Activated CD8-positive, alpha-beta memory T cell treated with anti-CD3 and anti-CD28 coated beads for 24 hours (primary cell): ENCODE measurements at regions not wholly inside any gene's neighbourhood (a gene's known extent, or its start where the extent isn't known, plus 50 kb on each side); places are given as distances from the start of the nearest gene placed in this dataset.
A peak's percentile ranks its signal among the peaks of the same experiment; 100 is the strongest.

Experiments used
- DNase-seq: peaks from one replicate; pipeline ENCODE4 v3.0.0-alpha.2; 2020

DNA sequence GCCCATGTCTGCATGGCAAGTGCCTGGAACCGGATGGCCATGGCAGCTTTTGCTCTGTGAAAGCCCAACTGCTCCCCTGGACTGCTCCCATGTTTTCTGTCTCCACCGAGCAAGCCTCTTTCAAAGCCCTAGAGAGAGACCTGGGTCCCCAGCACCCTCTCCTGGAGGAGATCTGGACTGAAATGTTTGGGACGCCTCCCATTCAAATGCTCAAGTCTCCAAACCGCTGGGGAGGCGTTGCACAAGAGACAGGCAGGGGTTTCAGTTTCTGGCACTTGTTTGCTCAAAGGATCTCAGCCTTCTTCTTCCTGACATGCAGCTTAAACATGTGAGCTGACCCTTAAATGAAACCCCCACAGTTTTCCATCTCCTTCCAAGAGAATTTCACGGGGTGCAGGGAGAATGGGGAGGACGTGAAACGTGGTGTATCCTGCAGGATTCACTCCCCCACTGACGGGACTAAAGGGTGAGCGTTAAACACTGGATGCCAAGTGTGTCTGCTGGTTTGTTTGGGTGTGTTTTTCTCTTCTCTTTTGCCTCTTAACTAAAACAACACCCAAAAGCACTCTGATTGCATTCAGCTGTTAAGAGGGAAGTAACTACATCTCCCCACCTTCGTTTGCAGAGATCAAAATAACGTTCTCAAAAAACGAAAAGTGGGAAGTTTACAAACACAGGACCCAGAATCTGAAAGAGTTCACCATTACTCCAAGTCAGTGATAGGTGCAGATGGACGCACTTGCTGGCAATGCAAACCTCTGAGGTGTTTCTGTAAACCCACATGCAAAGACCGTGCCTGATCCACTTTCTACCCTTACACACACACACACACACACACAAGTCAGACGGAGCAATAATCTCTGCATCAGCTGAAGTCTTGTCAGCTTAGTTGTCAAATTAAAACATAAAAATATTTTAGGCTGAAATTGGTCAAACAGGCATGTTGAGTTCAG lies 256.9 kb downstream of the C16orf95 start:
- DNase-seq: peak; percentile 38

DNA sequence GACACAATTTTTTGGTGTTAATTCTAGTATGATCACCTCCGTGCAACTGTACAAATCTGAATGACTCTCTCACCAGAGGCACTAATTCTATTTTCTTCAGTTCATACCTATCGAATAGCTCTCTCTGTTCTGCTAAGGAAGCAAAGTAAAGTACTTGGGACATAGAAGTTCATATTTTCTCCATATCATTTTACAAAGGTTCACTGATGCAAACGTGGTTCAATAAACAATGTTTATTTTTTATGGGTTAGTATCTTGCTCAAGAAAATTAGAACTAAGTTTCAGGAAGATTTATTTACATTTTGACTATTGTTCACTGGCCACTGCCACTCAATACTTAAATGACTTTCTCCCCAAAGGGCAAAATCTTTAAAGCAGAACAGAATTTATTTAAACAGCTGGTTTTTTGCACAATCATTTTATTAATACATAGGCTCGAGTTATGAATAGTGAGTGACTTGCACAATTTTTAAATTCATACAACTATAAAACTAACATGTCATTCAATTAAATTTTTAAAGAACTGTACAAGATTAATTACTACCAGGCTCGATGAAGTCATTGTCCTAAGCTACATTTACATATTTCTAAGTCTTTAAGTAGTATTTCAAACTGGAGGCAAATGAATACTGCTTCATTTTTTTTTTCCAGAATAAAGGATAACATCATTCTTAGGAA lies 255.8 kb downstream of the C16orf95 start:
- DNase-seq: no peak

DNA sequence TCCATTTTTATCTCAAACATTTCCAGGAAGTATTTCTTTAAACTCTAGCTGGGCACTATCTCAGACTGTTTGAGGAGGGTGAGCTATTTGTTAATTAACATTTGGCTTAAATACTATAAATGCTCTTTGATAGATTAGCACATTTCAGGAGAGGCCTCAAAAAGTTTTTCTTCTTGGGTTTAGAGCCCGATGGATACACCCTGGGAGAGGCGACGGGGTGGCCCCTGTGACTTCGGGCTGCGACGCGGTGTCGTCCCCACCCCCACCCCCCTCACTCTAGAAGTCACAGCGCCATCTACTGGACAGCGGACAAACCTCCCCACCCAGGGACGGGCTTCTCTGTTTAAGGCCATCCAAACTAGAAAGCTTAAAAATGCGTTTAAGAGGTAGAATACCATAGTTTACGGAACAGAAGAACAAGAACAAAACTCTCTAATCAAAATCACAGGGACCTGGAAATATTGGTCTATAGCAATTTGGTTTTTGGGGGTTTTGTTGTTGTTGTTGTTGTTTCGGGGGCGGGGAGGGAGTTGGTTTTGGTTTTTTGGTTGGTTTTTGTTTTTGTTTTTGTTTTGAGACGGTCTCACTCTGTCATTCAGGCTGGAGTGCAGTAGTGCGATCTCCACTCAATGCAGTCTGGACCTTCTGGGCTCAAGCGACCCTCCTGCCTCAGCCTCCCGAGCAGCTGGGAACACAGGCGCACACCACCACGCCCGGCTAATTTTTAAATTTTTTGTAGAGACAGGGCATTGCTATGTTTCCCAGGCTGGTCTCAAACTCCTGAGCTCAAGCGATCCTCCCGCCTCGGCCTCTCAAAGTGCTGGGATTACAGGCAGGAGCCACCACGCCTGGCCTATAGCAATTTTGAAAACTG lies 254.4 kb downstream of the C16orf95 start:
- peak; percentile 73 for DNase-seq

DNA sequence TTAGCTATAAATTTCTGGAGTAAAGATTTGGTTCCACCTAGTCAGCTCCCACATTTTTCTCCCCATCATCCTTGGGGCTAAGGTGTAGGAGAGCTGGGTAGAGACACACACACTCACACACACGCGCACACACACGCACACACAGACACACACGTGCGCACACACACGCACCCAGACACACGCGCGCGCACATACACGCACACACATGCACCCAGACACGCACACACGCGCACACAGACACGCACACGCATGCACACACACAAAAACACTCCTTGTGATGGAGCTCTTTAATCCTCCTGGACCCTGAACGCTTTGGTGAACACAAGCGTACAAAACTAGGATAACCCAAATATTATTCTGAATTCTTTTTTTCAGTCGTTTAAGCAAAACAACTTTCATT lies 253.6 kb downstream of the C16orf95 start:
- DNase-seq: peak; percentile 13

DNA sequence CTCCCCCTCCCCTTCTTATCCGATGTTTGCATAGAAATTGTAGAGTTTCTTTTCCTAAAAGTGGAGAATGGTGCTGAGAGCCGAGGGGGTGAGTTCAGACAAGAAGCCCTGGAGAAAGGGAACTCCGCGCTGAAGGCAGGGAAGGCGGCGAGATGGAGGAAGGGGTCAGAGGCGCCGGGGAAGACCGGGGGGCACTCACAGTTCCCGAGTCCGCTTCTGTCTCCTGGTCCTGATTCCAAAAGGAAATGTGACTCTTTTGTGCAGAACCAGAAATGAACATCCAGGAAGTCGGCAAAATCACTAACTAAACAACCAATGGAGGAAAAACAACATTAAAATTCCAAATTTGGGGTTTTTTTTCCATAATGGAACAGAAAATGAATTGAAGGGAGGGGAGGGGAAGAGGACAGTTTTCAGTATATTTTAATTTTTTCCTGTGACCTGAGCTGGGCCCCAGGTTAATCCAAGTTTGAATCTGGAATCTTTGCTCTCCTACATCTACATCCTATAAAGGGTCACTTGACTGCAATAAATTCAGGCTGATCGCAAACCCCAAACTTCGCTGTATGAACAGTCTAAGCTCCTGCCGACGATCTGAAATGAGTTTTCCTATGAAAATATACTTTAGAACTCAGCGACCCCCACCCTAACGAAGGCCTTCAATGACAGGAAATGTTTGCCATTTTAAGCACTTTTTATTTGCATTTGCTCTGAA lies 252.3 kb downstream of the C16orf95 start:
- DNase-seq: no peak

DNA sequence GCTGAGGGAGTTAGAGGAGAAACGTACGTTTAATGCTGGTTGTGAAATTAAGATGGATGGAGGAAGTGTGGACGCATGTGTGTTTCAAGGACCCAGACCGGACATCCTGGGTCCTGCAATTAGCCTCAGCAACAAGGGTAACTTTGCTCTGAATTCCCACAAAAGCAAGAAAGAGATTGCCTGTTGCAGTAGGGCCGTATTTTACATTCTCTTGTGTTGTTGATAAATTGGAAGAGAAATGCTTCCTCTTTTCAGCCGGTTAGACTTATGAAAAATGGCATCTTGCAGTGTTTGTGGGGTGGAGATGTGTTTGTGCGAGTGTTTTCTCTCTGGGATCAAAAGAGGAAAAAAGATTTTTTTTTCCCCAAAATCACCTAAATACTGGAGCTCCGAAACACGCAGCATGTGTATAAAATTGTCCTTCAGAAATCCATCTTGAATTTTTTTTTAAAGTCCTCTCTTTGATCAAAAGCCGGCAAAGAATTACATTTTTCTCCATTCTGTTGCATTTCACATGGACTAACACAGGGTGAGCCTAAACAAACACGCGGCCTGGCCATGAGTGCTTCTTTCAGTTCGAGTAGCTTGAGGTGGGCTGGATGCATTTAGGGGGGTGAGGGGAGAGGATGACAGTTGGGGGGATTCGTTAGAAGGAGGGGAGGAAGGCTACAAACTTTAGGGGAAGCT lies 251.6 kb downstream of the C16orf95 start:
- DNase-seq: no peak

DNA sequence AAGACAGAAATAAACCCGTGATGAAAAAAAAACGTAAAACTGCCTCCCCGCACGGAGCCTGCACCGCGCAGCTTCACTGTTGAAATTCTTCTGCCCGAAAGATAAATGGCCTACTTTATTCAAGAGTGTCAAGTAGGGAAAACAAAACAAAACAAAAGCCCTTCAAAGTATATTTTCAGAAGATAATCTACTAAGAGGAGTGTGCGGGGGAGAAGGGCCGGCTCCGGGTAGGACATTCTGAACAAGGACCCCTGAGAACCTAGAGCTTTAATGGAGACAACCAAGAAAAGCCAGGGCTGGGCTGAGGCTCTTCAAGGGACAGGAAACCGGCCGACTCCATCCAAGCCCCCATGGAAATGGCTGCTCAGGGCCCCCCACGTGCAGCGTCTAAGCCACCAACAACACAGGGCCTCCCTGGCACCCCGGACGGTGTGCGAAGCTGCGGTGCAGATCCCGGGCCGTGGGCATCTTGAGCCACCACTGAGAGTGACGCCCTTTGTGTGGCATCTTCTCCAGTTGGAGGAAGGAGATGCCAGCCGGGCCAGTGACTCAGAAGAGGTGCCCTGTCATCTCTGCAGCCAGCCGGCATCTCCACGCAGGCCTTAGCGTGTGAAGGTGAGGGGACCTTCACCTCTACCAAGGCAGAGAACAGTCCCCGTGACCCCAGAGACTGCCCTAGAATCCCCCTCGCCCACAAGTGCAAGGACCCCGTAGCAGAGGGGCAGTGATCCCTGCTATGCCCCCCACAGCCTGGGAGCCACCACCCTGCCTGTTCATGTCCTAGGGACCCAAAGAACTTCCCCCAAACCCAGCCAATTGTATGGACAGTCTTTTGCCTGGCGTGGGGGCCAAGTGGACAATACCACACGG lies 250.8 kb downstream of the C16orf95 start:
- no peak for DNase-seq

DNA sequence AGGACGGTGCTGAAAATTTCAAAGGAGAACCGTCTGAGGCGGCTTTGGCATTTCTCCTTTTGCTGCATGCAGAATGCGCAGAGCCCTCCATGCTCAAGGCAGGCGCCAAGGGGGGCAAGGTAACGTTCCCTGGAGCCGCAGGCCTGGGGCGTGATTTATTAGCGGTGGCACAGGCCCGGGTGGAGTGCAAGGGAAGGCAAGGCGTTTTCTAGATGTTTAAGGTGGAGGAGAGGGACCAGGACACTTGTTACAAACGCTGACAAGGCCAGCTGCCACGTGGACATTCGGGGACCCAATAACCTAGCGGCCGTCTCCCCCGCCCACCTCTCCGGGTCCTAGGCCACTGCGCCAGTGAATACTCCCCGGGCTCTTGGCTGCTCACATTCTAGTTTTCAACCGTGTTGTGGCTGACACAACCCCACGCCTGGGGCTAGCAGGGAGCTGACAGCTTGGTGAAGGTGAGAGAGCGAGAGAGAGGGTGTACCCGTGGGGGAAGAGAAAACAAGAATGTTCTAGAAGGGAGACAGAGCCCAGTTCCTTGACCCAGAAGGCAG lies 250.1 kb downstream of the C16orf95 start:
- DNase-seq: no peak

DNA sequence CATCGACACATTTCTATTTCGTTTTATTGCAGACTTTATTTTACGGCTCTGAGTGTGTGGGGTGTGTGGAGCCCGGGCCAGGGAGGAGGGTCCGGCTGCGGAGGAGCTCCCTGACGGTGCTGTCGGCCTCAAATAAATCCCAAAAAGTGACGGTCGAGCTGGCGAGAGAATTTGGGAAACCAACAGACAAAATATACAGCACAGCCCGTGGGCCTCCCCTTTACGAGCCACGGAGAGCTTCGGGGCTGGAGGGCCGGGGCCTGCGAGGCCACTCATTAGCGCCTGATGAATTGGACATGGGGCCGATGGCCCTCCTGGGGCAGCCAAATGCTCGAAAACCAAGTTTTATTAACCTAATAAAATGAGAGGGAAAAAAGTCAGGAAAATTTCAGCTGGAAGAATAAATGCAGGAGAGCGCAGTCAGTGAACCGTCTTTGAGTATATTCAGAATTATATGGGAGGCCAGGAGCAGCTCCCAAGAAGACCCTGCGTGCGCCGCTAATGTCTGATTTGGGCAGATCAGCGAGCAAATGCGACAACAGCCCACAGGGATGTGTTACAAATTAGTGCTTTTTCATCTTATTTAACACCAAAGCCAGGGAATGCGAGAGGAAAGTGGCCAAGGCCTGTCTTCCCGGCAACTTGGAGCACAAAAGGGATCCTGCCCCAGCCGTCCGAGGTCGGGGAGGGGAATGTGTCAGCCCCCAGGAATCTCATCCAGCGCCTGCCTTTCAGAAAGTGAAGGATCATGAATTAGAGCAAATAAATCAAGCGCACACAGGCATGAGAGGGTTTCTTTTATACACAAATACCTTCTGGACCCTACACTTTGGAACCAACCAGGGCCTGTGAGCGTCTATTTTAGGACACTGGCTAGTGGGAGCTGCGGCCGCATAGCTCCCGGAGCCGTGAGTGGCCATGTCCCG lies 249.1 kb downstream of the C16orf95 start:
- DNase-seq: no peak

DNA sequence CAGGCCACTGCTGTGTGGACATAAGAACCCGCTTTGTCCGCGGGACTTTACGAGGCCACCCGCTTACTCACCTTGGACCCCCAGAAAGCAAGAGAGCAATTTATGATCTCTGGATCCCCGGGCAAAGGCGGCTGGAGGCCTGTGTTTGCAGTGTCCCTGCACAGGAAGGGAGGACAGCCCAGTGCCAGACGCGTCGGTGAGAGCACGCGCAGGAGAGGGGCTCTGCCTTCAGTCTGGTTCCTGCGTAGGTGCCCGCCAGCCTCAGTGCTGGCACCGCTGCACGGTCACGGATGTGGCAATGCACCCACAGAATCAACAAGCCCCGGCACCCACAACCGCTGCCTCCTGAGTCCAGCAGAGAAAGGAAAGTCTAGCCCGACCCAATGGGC lies 248.4 kb downstream of the C16orf95 start:
- DNase-seq: no peak

DNA sequence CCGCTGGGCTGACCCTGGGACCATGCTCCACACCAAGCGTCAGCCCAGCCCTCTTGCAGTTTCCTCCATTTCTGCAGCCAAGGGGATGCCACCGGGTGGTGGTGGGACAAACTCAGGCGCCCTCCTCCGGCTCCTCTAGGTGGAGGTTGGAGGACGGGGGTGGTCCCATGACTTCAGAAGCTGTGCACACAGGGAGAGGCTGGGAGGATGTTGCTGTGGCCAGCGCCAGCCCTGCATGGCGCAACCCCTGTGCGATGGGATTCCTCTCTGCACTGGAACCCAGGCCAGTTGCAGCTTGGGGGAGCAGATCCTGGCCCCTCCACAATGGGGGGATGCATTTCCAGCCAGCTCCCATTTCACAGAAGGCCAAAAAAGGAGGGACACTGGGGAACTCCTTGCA lies 246.5 kb downstream of the C16orf95 start:
- peak; percentile 43 for DNase-seq

DNA sequence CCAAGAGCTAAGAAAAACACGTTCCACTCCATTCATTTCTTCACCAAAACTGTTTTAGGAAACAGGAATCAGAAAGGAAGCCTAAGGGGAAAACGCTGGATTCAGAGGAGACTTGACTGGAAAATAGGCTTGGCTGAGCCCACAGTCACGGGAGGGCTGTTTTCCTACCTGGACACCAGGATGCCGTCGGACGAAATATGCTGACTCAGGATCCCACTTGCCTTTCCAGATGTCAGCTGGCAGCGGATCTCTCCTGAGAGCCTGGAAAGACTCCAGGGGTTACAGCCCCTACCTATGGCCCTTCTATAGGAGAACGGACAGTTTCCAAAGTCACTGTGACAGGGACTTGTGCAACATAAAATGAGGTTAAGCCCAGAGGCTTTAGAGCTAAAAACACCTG lies 245.1 kb downstream of the C16orf95 start:
- DNase-seq: peak; percentile 5

DNA sequence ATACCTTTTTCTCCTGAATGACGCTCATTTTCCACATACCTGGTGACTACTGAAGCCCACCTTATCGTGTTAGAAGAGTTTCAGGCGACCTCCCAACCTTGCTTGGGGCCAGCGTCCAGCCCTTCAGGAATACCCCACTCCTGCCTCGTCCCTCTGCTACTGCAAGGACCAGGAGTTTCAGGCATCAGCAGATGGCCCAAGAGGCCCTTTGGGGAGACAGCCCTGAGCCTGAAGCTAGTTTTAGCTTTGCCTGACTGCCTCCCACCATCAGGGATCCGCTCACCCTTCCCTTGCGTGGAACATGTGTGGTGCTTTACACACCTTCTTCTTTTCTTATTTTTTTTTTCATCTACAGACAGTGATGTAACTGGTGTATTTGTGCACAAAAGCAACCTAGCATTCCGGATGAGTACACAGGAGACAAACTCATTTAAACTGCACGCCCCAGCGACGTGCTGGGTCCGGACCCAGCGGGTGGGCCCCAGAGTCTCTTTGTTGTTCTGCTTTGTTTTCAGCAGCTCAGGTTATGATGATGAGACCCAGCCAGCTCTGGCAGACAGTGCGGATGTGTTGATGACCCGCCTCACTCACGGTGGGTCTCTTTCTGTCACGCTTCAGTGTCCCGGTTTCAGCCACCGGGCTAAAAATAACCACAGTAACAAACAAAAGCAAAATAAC lies 242.4 kb downstream of the C16orf95 start:
- DNase-seq: peak; percentile 9

DNA sequence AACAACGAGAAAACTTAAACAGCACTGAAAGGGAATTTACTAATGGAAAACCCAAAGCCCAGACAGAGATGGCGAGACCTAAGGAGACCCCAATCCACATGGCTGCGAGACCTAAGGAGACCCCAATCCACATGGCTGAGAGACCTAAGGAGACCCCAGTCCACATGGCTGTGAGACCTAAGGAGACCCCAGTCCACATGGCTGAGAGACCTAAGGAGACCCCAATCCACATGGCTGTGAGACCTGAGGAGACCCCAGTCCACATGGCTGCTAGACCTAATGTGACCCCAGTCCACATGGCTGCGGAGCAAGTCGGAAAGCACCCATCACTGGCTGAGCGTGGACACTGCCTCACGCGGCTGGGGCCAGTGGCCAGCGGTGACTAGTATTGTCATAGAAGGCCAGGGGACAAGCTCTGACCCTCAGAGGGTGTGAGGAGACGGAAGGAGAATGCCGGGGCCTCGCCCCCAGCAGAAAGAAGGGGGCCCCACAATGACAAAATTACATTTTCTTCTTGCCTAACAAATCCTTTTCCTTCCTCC lies 241.8 kb downstream of the C16orf95 start:
- no peak for DNase-seq

DNA sequence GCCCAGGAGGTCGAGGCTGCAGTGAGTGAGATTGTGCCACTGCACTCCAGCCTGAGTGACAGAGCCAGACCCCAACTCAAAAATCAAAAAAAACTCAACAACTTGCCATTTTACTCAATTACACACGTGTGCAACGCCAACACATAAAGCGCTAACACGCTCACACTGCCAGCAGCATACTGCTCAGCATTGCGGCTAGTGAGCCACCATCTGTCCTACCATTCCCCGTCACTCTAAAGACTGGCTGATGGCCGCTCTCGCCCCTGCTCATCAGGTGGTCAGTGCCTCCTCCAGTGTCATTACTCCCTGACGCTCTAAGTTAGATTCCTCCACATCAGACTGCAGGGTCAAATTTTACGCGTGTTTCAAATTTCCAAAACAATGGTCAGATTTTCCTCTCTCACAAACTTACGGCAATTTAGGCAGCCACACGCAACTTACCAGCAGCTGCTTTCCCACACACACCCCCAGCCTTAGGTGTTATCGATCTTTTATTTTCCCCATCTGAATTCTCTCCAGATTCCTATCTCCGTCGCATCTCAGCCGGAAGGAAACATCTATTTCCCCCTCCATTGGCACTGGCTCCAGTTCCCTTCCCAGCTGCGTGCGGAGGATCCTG lies 240.8 kb downstream of the C16orf95 start:
- peak; percentile 21 for DNase-seq

DNA sequence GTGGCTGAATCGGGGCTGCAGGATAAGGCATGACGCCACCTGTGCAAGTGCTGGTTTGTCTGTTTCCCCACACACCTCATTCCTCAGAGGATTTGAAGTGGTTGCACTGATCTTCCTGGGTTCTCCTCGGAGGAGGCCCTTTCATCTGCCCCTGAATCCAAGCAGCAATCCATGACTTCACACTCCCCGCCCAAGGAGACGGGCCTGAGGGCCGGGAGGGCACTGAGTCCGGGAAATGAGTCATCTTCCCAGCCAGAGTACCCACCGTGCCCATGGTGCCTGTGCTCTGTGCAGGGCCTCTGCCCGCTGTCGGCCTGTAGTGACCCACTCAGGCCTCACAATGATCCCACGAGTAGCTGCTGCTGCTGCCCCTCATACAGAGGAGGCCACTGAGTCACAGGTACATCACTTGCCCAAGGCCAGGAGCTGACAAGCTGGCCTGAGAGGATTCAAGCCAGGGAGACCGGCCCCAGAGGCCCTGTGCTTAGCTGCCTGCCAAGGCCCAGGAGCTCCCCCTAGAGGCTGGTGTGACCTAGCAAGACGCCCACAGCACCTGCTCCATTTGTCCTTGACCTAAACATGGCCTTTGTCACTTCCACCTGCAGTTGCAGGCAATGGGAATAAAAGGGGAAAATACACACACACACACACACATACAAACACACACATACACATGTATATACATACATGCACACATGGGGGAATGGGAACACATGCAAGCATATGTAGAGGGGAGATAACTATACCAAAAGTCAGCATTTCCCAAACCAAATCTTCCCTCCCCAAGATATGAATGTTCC lies 240.0 kb downstream of the C16orf95 start:
- DNase-seq: peak; percentile 62

DNA sequence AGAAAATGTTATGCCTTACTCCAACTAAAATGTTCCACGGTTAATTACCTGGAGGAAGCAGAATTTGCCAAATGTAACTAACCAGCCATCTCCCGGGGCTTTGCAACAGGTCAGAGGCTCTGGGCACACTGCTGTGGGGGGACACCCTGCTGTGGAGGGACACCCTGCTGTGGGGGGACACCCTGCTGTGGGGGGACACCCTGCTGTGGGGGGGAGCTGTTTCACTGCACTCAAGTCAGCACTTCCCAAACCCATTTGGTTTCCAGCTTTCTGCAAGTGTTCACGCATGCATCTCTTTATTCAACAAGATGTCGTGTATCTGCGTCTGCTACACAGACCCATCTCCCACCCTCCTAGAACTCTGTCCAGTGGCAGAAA lies 239.5 kb downstream of the C16orf95 start:
- DNase-seq: peak; percentile 35
